OCI-LY7 (cell line): ENCODE measurements at regions not wholly inside any gene's neighbourhood (a gene's known extent, or its start where the extent isn't known, plus 50 kb on each side); places are given as distances from the start of the nearest gene placed in this dataset.

Source experiments
- BruUV-seq: library from RNA; stranded (reverse); fragments of 400-500 nt; replicated peaks from 2 replicates; lab custom pipeline; 2021; lab: Mats Ljungman, UMichigan
- CTCF ChIA-PET: fragments of 300-600 bp; sonication (Branson Sonifier 250); formaldehyde crosslinking; loops from one replicate; lab custom pipeline; 2022; ENCODE audit warnings: antibody characterized with exemption; ENCODE audit not compliant: unreplicated experiment; lab: Charles Lee
- POLR2A ChIA-PET: fragments of 300-600 bp; sonication (Branson Sonifier 250); formaldehyde crosslinking; loops from one replicate; lab custom pipeline; 2022; ENCODE audit warnings: antibody characterized with exemption; lab: Charles Lee
- DNase-seq: peaks from one replicate; pipeline ENCODE4 v3.0.0-alpha.2; 2015; ENCODE audit warnings: low spot score
- H2AFZ ChIP-seq: fragments of 200-600 bp; sonication (generic), shearing (Covaris generic); 2 replicates; pipeline ENCODE4 v1.6.1; 2014; ENCODE audit warnings: mild to moderate bottlenecking, antibody characterized with exemption, low read length, moderate library complexity
- H3K27ac ChIP-seq: fragments of 200-600 bp; sonication (generic); 2 replicates; pipeline ENCODE4 v1.5.1; 2014; ENCODE audit warnings: mixed run types, low read depth, mild to moderate bottlenecking, moderate library complexity, low read length, inconsistent platforms; ENCODE audit not compliant: poor library complexity, severe bottlenecking
- H3K36me3 ChIP-seq: fragments of 200-600 bp; sonication (generic); 2 replicates; pipeline ENCODE4 v1.6.1; 2014; ENCODE audit warnings: mild to moderate bottlenecking, antibody characterized with exemption, low read length, moderate library complexity, mixed read lengths; ENCODE audit not compliant: insufficient read depth
- H3K4me1 ChIP-seq: fragments of 200-600 bp; sonication (generic); 2 replicates; pipeline ENCODE4 v1.5.1; 2014; ENCODE audit warnings: mild to moderate bottlenecking, low read length; ENCODE audit not compliant: insufficient read depth, poor library complexity, severe bottlenecking
- H3K4me2 ChIP-seq: fragments of 200-600 bp; sonication (generic); 2 replicates; pipeline ENCODE4 v1.6.1; 2014; ENCODE audit warnings: mild to moderate bottlenecking, low read length
- H3K4me3 ChIP-seq: fragments of 200-600 bp; sonication (generic); 2 replicates; pipeline ENCODE4 v1.5.1; 2014; ENCODE audit warnings: mild to moderate bottlenecking, low read depth, low read length; ENCODE audit not compliant: poor library complexity, severe bottlenecking
- H3K79me2 ChIP-seq: fragments of 200-600 bp; sonication (generic); 2 replicates; pipeline ENCODE4 v1.6.1; 2016; ENCODE audit warnings: low read depth, mild to moderate bottlenecking, low read length, moderate library complexity, mixed read lengths; ENCODE audit not compliant: insufficient read depth
- H3K9me2 ChIP-seq: fragments of 200-600 bp; sonication (generic); 2 replicates; pipeline ENCODE4 v1.6.1; 2016; ENCODE audit warnings: mild to moderate bottlenecking, low read length, mixed read lengths; ENCODE audit not compliant: insufficient read depth
- H3K9me3 ChIP-seq: fragments of 200-600 bp; sonication (generic); 2 replicates; pipeline ENCODE4 v1.6.1; 2014; ENCODE audit warnings: mild to moderate bottlenecking, mixed run types, low read length, mixed read lengths
- H4K20me1 ChIP-seq: fragments of 200-600 bp; sonication (generic); 2 replicates; pipeline ENCODE4 v1.6.1; 2014; ENCODE audit warnings: mild to moderate bottlenecking, antibody characterized with exemption, low read length, moderate library complexity, mixed read lengths; ENCODE audit not compliant: insufficient read depth
- EZH2phosphoT487 ChIP-seq: fragments of 200-600 bp; sonication (generic); IDR thresholded peaks from 2 replicates; pipeline ENCODE4 v1.6.1; 2018; ENCODE audit warnings: low read depth, borderline replicate concordance, mild to moderate bottlenecking, mixed run types, antibody characterized with exemption, low read length, moderate library complexity, mixed read lengths
- intact Hi-C: fragments of 100-400 bp; cut with micrococcal nuclease; formaldehyde crosslinking; loops from one replicate; pipeline ENCODE4 v1.10.0; 2022; ENCODE audit not compliant: unreplicated experiment
- TF ChIP-seq, protein P1 (sequence below): fragments of 200-600 bp; sonication (generic); conservative IDR thresholded peaks from 2 replicates; pipeline ENCODE4 v1.5.1; 2014; ENCODE audit warnings: mild to moderate bottlenecking, antibody characterized with exemption, low read length, moderate library complexity, mixed read lengths

DNA sequence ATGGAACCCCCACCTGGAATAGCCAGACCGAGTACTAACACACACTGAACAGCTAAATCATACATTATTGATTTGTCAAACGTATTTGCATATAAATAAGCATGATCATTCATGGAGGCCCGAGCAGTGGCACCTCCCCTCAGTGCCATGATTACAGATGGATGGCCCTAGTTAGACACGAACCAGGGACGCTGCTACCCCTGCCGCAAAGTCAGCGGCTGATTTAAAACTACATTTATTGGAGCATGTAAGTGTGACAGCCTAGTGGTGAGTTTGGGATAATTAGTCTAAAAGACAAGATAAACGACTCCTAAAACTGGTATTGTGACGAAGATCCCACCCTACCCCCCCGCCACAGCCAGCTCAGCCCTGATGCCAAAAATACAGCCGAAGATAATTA lies 159.1 kb upstream of the MAFB start:
- Histone ChIP-seq H3K4me3 (no peak overlapping the region), H3K4me1 (no peaks in the 10 kb centered on the region), H3K4me2 (no peak overlapping the region), H3K9me2 (no peaks in the 10 kb centered on the region), H3K27ac (no peak overlapping the region), H3K36me3 (no peaks in the 10 kb centered on the region), H2AFZ (no peak overlapping the region), H4K20me1 (no peaks in the 10 kb centered on the region), H3K9me3 (no peaks in the 10 kb centered on the region), H3K79me2 (no peaks in the 10 kb centered on the region)
- BruUV-seq = no TSS peak
- CTCF ChIA-PET = no interaction called here
- intact Hi-C loops = no loop called here
- no peak for DNase-seq
- no peak for TF ChIP-seq EZH2phosphoT487
- TF ChIP-seq, protein P1, sequence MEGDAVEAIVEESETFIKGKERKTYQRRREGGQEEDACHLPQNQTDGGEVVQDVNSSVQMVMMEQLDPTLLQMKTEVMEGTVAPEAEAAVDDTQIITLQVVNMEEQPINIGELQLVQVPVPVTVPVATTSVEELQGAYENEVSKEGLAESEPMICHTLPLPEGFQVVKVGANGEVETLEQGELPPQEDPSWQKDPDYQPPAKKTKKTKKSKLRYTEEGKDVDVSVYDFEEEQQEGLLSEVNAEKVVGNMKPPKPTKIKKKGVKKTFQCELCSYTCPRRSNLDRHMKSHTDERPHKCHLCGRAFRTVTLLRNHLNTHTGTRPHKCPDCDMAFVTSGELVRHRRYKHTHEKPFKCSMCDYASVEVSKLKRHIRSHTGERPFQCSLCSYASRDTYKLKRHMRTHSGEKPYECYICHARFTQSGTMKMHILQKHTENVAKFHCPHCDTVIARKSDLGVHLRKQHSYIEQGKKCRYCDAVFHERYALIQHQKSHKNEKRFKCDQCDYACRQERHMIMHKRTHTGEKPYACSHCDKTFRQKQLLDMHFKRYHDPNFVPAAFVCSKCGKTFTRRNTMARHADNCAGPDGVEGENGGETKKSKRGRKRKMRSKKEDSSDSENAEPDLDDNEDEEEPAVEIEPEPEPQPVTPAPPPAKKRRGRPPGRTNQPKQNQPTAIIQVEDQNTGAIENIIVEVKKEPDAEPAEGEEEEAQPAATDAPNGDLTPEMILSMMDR = no peak
- POLR2A ChIA-PET = no interaction called here

DNA sequence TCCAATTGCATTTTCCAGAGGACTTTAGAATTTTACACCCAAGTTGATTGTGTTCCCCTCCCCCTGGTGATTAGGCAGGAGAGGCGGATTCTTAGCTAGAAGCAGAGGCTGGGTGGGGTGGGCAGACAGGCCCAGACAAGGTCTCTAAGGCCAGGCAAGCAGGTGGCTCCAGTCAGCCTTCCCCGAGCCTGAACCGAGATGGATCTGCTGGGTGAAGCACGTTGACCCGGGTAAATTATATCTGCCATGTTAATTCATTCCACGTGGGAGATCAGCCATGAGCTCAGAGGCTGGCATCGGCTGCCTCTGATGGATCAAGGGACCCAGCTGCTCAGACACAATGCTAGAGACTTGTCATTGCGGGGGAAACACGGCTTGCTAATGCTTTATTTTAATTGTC lies 159.5 kb upstream of the MAFB start:
- no peak overlapping the region for H3K4me2 ChIP-seq
- H3K4me3 ChIP-seq = no peak overlapping the region
- no peaks in the 10 kb centered on the region for H3K79me2 ChIP-seq
- CTCF ChIA-PET = no interaction called here
- no TSS peak for BruUV-seq
- intact Hi-C loops = no loop called here
- H3K9me3 ChIP-seq = no peaks in the 10 kb centered on the region
- no peaks in the 10 kb centered on the region for H3K4me1 ChIP-seq
- POLR2A ChIA-PET = no interaction called here
- H3K36me3 ChIP-seq = no peaks in the 10 kb centered on the region
- no peak overlapping the region for H2AFZ ChIP-seq
- DNase-seq = no peak
- no peaks in the 10 kb centered on the region for H3K9me2 ChIP-seq
- no peak for TF ChIP-seq EZH2phosphoT487
- TF ChIP-seq, protein P1 = no peak
- H3K27ac ChIP-seq = no peak overlapping the region
- H4K20me1 ChIP-seq = no peaks in the 10 kb centered on the region

DNA sequence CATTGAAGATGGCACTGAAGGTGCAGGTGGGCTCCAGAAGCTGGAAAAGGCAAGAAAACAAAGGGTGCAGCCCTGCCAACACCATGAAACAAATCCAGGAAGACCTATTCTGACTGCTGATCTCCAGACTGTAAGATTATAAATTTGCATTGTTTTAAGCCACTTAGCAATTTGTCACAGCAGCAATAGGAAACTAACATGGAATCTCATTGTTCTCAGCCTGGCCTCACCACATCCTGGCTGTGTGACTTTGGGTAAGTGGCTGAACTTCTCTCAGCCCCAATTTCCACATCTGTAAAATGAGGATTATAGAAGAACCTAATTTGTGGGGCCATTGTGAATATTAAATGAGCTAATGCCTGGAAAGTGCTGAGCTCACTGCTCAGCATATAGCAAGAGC lies 160.4 kb upstream of the MAFB start:
- Histone ChIP-seq H3K27ac (no peak overlapping the region), H3K36me3 (no peaks in the 10 kb centered on the region), H3K9me2 (no peaks in the 10 kb centered on the region), H3K4me1 (no peaks in the 10 kb centered on the region), H4K20me1 (no peaks in the 10 kb centered on the region), H2AFZ (no peak overlapping the region), H3K9me3 (no peaks in the 10 kb centered on the region), H3K4me2 (no peak overlapping the region), H3K4me3 (no peak overlapping the region), H3K79me2 (no peaks in the 10 kb centered on the region)
- intact Hi-C loops = no loop called here
- BruUV-seq = no TSS peak
- POLR2A ChIA-PET = no interaction called here
- no peak for DNase-seq
- no peak for TF ChIP-seq EZH2phosphoT487
- TF ChIP-seq, protein P1 = no peak
- CTCF ChIA-PET = no interaction called here
